GM23338 (cell line): ENCODE measurements at regions not wholly inside any gene's neighbourhood (a gene's known extent, or its start where the extent isn't known, plus 50 kb on each side); places are given as distances from the start of the nearest gene placed in this dataset.

ENCODE experiments used
- CREB1 ChIP-seq: fragments of 250-450 bp; sonication (Bioruptor Pico); IDR thresholded peaks from 2 replicates; pipeline ENCODE4 v1.5.0; 2020; ENCODE audit warnings: low read depth, mild to moderate bottlenecking, moderate library complexity
- ETS1 ChIP-seq: IDR thresholded peaks from 2 replicates; pipeline ENCODE4 v1.6.1; 2016; ENCODE audit warnings: antibody characterized with exemption
- EZH2 ChIP-seq: fragments of 200-600 bp; sonication (generic); IDR thresholded peaks from one replicate; pipeline ENCODE4 v1.8.0; 2017; ENCODE audit warnings: antibody characterized with exemption, mild to moderate bottlenecking, low read depth; ENCODE audit not compliant: unreplicated experiment
- EZH2phosphoT487 ChIP-seq: fragments of 200-600 bp; sonication (generic); IDR thresholded peaks from one replicate; pipeline ENCODE4 v1.8.1; 2018; ENCODE audit warnings: antibody characterized with exemption; ENCODE audit not compliant: unreplicated experiment
- JUNB ChIP-seq: IDR thresholded peaks from one replicate; pipeline ENCODE4 v1.6.1; 2016; ENCODE audit warnings: antibody characterized with exemption; ENCODE audit not compliant: unreplicated experiment
- NANOG ChIP-seq: IDR thresholded peaks from 2 replicates; pipeline ENCODE4 v1.6.1; 2016; ENCODE audit warnings: antibody characterized with exemption, borderline replicate concordance
- POLR2AphosphoS5 ChIP-seq: IDR thresholded peaks from 2 replicates; pipeline ENCODE4 v1.6.1; 2016; ENCODE audit warnings: antibody characterized with exemption, low read depth
- STAT1 ChIP-seq: IDR thresholded peaks from one replicate; pipeline ENCODE4 v1.6.1; 2016; ENCODE audit warnings: antibody characterized with exemption; ENCODE audit not compliant: unreplicated experiment
- ZNF114 ChIP-seq: fragments of 250-450 bp; sonication (Bioruptor Pico); IDR thresholded peaks from 2 replicates; pipeline ENCODE4 v1.5.0; 2020; ENCODE audit warnings: mild to moderate bottlenecking, moderate library complexity
- ZNF331 ChIP-seq: fragments of 250-450 bp; sonication (Bioruptor Pico); IDR thresholded peaks from 2 replicates; pipeline ENCODE4 v1.5.0; 2020; ENCODE audit warnings: low read depth, mild to moderate bottlenecking, moderate library complexity
- ZNF462 ChIP-seq: fragments of 250-450 bp; sonication (Bioruptor Pico); IDR thresholded peaks from 2 replicates; pipeline ENCODE4 v1.5.0; 2020; ENCODE audit warnings: mild to moderate bottlenecking, moderate library complexity
- TF ChIP-seq, protein P1 (sequence below), 2 experiments: fragments of 200-600 bp in 1 of 2; sonication (generic) in 1 of 2; conservative IDR thresholded peaks; 2 replicates each; pipeline versions ENCODE4 v1.5.1 to v1.6.1; 2016 to 2017; ENCODE audit warnings: antibody characterized with exemption in 2 of 2, low read depth in 2 of 2, mild to moderate bottlenecking in 2 of 2, moderate library complexity in 1 of 2
- TF ChIP-seq, protein P2 (sequence below): IDR thresholded peaks from one replicate; pipeline ENCODE4 v1.6.1; 2018; ENCODE audit warnings: antibody characterized with exemption; ENCODE audit not compliant: unreplicated experiment

DNA sequence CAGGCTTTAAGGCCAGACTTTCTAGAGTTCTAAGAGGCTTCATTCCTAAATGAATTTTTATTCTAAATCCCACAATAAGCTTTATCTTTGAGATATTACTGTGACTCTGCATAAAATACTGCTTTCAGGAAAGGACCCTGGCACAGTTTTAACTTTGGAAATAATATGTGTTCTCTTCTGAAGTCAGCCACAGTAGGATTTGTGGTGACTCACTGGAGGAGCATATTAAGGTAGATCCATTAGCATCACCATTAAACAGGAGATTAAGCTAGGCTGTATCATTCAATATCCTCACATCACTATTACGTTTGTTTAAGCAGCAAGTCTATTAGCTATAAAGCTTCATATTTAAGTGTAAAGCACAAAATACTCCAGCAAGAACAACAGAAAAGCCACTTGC is 186.1 kb upstream of the IZUMO3 start:
- TF ChIP-seq, protein P1, sequence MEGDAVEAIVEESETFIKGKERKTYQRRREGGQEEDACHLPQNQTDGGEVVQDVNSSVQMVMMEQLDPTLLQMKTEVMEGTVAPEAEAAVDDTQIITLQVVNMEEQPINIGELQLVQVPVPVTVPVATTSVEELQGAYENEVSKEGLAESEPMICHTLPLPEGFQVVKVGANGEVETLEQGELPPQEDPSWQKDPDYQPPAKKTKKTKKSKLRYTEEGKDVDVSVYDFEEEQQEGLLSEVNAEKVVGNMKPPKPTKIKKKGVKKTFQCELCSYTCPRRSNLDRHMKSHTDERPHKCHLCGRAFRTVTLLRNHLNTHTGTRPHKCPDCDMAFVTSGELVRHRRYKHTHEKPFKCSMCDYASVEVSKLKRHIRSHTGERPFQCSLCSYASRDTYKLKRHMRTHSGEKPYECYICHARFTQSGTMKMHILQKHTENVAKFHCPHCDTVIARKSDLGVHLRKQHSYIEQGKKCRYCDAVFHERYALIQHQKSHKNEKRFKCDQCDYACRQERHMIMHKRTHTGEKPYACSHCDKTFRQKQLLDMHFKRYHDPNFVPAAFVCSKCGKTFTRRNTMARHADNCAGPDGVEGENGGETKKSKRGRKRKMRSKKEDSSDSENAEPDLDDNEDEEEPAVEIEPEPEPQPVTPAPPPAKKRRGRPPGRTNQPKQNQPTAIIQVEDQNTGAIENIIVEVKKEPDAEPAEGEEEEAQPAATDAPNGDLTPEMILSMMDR (conservative IDR thresholded peaks at IDR 0.05; ENCODE audit: low read depth in 2 of 2), result no peak
- TF ChIP-seq ETS1 (no peak), EZH2 (no peak), EZH2phosphoT487 (no peak), POLR2AphosphoS5 (no peak), CREB1 (CRISPR knock-in tag) (no peak), ZNF114 (CRISPR knock-in tag) (no peak), STAT1 (no peak), NANOG (no peak), ZNF331 (CRISPR knock-in tag) (no peak), JUNB (no peak), ZNF462 (CRISPR knock-in tag) (no peak)
- TF ChIP-seq, protein P2, sequence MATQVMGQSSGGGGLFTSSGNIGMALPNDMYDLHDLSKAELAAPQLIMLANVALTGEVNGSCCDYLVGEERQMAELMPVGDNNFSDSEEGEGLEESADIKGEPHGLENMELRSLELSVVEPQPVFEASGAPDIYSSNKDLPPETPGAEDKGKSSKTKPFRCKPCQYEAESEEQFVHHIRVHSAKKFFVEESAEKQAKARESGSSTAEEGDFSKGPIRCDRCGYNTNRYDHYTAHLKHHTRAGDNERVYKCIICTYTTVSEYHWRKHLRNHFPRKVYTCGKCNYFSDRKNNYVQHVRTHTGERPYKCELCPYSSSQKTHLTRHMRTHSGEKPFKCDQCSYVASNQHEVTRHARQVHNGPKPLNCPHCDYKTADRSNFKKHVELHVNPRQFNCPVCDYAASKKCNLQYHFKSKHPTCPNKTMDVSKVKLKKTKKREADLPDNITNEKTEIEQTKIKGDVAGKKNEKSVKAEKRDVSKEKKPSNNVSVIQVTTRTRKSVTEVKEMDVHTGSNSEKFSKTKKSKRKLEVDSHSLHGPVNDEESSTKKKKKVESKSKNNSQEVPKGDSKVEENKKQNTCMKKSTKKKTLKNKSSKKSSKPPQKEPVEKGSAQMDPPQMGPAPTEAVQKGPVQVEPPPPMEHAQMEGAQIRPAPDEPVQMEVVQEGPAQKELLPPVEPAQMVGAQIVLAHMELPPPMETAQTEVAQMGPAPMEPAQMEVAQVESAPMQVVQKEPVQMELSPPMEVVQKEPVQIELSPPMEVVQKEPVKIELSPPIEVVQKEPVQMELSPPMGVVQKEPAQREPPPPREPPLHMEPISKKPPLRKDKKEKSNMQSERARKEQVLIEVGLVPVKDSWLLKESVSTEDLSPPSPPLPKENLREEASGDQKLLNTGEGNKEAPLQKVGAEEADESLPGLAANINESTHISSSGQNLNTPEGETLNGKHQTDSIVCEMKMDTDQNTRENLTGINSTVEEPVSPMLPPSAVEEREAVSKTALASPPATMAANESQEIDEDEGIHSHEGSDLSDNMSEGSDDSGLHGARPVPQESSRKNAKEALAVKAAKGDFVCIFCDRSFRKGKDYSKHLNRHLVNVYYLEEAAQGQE, result no peak
